Glutamatergic neuron (in vitro differentiated cells): ENCODE measurements at regions not wholly inside any gene's neighbourhood (a gene's known extent, or its start where the extent isn't known, plus 50 kb on each side); places are given as distances from the start of the nearest gene placed in this dataset.

ENCODE experiments used
- DNase-seq: peaks from one replicate; pipeline ENCODE4 v3.0.0; 2022
- H3K27ac Mint-ChIP-seq: one replicate; pipeline ENCODE4 v1.8.0; 2020; ENCODE audit warnings: mild to moderate bottlenecking, mixed read lengths, inconsistent platforms; ENCODE audit not compliant: unreplicated experiment
- H3K27me3 Mint-ChIP-seq: one replicate; pipeline ENCODE4 v1.8.0; 2020; ENCODE audit warnings: mild to moderate bottlenecking, moderate library complexity, mixed read lengths, inconsistent platforms; ENCODE audit not compliant: unreplicated experiment
- H3K36me3 Mint-ChIP-seq: one replicate; pipeline ENCODE4 v1.8.0; 2020; ENCODE audit warnings: mild to moderate bottlenecking, mixed read lengths, inconsistent platforms; ENCODE audit not compliant: unreplicated experiment
- H3K4me1 Mint-ChIP-seq: one replicate; pipeline ENCODE4 v1.8.0; 2020; ENCODE audit warnings: mild to moderate bottlenecking, low read depth, mixed read lengths, inconsistent platforms; ENCODE audit not compliant: unreplicated experiment
- H3K4me3 Mint-ChIP-seq: one replicate; pipeline ENCODE4 v1.8.0; 2020; ENCODE audit warnings: mild to moderate bottlenecking, mixed read lengths, inconsistent platforms; ENCODE audit not compliant: unreplicated experiment
- H3K9me3 Mint-ChIP-seq: one replicate; pipeline ENCODE4 v1.8.0; 2020; ENCODE audit warnings: mild to moderate bottlenecking, moderate library complexity, mixed read lengths, inconsistent platforms; ENCODE audit not compliant: unreplicated experiment
- TF ChIP-seq, protein P1 (sequence below): fragments of 200-600 bp; sonication (generic); IDR thresholded peaks from one replicate; pipeline ENCODE4 v1.5.0; 2021; ENCODE audit not compliant: partially characterized antibody, unreplicated experiment

DNA sequence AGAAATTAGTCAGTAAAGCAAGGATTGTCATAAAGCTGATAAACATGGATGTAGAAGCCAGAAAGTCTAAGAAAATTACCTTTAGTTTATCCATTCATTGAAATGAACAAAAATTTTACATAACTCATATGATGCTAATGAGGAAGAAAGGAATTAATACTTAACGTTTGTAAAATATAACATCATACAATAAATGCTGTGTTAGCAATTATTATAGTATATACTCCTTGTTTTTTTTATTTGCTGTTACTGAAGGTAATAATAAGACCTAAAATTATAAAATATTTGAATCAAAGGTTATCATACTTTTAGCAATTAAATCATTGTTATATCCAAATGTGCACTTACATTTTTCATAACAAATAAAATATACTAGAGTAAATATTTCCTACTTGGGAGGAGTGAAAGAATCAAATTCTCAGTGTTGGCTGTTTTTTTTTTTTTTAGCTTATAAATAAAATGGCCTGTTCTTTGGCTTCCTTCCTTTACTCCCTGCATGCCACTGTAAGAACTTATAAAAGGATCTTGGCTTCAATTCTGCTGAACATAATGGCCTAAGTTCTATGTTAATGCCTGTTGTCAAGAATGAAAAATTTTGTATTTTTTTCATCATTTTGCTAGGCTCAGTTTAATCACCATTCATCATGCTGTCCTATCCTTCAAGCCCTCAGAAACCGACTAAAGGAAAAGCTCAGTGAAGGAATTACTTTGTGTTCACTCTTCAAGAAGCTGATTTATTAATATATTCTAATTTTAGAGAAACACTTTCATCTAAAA lies 167.4 kb upstream of the SLITRK1 start:
- Mint-ChIP-seq H3K9me3 (no peaks in the 10 kb centered on the region), H3K4me1 (no peaks in the 10 kb centered on the region), H3K27ac (no peak overlapping the region), H3K4me3 (no peak overlapping the region), H3K36me3 (no peaks in the 10 kb centered on the region), H3K27me3 (no peaks in the 10 kb centered on the region)
- TF ChIP-seq, protein P1, sequence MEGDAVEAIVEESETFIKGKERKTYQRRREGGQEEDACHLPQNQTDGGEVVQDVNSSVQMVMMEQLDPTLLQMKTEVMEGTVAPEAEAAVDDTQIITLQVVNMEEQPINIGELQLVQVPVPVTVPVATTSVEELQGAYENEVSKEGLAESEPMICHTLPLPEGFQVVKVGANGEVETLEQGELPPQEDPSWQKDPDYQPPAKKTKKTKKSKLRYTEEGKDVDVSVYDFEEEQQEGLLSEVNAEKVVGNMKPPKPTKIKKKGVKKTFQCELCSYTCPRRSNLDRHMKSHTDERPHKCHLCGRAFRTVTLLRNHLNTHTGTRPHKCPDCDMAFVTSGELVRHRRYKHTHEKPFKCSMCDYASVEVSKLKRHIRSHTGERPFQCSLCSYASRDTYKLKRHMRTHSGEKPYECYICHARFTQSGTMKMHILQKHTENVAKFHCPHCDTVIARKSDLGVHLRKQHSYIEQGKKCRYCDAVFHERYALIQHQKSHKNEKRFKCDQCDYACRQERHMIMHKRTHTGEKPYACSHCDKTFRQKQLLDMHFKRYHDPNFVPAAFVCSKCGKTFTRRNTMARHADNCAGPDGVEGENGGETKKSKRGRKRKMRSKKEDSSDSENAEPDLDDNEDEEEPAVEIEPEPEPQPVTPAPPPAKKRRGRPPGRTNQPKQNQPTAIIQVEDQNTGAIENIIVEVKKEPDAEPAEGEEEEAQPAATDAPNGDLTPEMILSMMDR: no peak
- no peak for DNase-seq

DNA sequence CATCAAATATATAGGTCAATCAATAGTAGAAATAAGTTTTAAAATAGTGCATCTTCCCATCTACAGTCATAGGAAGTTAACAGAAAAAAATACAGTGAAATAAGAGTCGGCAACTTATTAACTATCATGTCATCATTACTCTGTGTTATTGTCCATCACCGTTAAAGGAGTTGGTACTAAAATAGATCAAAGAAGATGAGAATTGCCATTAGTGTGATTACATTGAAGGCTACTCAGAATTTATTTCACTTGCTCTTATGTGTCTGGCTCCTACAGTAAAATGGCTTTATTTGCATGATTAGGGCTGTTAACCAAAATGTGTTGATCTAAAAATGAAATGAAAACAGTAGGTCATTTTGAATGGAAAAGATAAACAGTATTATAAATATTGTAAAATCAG lies 162.5 kb upstream of the SLITRK1 start:
- no peaks in the 10 kb centered on the region for H3K27me3 Mint-ChIP-seq
- H3K4me1 Mint-ChIP-seq: no peaks in the 10 kb centered on the region
- H3K4me3 Mint-ChIP-seq: no peak overlapping the region
- TF ChIP-seq, protein P1: no peak
- no peaks in the 10 kb centered on the region for H3K36me3 Mint-ChIP-seq
- H3K27ac Mint-ChIP-seq: no peak overlapping the region
- DNase-seq: no peak
- H3K9me3 Mint-ChIP-seq: no peaks in the 10 kb centered on the region

DNA sequence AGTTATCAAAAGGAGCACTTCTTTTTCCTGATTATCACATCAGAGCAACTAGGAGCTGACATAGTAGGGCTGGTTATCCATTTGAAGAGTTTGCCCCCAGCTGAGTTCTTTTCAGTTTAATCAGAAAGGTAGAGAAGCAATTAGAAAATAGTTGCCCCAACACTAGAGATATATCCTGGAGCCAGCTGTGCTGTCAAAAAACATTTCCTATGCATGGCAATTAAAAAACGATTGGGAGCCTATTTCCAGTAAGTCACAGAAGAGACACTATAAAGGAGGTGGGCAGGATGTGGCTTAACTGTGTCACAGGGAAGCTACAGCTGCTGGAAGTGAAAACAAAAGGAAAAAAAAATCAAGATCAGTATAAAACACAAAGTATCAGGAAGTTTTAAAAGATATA lies 155.7 kb upstream of the SLITRK1 start:
- Mint-ChIP-seq H3K9me3 (no peaks in the 10 kb centered on the region), H3K4me1 (no peaks in the 10 kb centered on the region), H3K27ac (no peak overlapping the region), H3K27me3 (no peaks in the 10 kb centered on the region), H3K4me3 (no peak overlapping the region), H3K36me3 (no peaks in the 10 kb centered on the region)
- DNase-seq: no peak
- TF ChIP-seq, protein P1: no peak

DNA sequence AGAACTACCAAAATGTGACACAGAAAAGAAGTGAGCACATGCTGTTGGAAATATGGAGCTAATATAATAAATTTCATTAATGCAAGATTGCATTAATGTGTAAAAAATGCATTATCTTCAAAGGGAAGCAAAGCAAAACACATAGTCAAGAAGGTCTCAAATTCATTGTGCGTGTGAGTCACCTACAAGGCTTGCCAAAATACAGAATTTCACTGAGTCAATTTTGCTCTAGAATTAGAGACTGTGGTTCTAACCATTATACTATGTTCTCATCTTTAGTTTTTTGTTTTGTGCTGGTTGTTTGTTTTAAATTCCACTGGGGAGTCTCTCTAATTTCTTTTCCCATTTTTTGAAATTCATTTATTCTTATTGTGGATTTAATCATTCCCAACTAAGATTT lies 149.8 kb upstream of the SLITRK1 start:
- no peak overlapping the region for H3K4me3 Mint-ChIP-seq
- H3K36me3 Mint-ChIP-seq: no peaks in the 10 kb centered on the region
- no peaks in the 10 kb centered on the region for H3K4me1 Mint-ChIP-seq
- no peaks in the 10 kb centered on the region for H3K9me3 Mint-ChIP-seq
- H3K27ac Mint-ChIP-seq: no peak overlapping the region
- TF ChIP-seq, protein P1: no peak
- H3K27me3 Mint-ChIP-seq: peaks cover 3% of the 10 kb centered on the region
- DNase-seq: no peak

DNA sequence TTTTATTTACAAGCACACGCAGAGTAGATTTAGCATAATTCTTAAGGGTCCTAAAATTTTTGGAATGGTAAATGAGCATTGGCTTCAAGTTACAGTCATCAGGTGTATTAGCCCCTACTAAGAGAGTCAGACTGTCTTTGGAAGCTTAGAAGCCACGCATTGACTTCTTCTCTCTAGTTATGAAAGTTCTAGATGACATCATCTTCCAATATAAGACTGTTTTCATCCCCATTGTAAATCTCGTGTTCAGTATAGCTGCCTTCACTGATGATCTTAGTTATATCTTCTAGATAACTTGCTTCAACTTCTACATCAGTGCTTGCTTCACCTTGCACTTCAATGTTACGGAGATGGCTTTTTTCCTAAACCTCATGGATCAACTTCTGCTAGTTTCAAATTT lies 148.8 kb upstream of the SLITRK1 start:
- Mint-ChIP-seq H3K27ac (no peak overlapping the region), H3K4me3 (no peak overlapping the region), H3K27me3 (peaks cover 3% of the 10 kb centered on the region), H3K36me3 (no peaks in the 10 kb centered on the region), H3K9me3 (no peaks in the 10 kb centered on the region), H3K4me1 (no peaks in the 10 kb centered on the region)
- DNase-seq: no peak
- TF ChIP-seq, protein P1: no peak
